GM18868 (cell line): ENCODE measurements at regions not wholly inside any gene's neighbourhood (a gene's known extent, or its start where the extent isn't known, plus 50 kb on each side); places are given as distances from the start of the nearest gene placed in this dataset.
"Not testable (repeated sequence)": the region's sequence is repeated elsewhere in the genome, so short reads cannot be mapped to it uniquely, and the experiment has no call there.

ENCODE experiments used
- ATAC-seq: cut with Tn5 transposase; IDR thresholded peaks from one replicate; pipeline ENCODE4 v1.9.1; 2021; ENCODE audit warnings: mild to moderate bottlenecking, moderate library complexity; ENCODE audit not compliant: unreplicated experiment

DNA sequence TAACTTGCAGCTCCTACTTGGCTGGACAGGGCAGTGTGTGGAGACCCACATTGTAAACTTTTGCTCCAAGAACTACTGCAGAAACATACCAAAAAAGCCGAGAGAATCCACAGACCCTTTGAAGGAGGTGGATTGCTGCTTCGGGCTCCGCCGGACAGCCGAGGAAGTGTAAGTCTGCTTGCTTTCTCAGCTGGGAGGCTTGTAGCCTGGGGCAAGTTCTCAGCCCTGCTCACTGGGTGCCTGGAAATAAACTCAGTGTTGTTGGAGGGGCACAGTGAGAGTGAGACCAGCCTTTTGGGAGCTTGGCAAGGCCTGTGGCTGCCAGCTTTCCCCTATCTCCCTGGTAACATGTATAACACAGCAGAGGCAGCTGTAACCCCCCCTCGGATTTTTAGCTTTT is 215.6 kb downstream of the SYK start:
- ATAC-seq, result no peak

DNA sequence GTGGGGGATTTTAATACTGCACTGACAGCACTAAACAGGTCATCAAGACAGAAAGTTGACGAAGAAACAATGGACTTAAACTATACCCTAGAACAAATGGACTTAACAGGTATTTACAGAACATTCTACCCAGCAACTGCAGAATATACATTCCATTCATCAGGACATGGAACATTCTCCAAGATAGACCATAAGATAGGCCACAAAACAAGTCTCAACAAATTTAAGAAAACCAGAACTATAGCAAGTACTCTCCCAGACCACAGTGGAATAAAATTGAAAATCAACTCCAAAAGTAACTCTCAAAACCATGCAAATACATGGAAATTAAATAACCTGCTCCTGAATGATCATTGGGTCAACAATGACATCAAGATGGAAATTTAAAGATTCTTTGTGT is 218.3 kb downstream of the SYK start:
- not testable (repeated sequence) for ATAC-seq

DNA sequence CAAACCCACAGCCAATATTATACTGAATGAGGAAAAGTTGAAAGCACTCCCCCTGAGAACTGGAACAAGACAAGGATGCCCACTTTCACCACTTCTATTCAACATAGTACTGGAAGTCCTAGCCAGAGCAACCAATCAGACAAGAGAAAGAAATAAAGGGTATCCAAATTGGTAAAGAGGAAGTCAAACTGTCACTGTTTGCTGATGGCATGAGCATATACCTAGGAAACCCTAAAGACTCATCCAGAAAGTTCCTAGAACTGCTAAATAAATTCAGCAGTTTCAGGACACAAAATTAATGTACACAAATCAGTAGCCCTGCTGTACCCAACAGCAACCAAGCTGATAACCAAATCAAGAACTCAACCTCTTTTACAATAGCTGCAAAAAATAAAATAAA is 220.0 kb downstream of the SYK start:
- ATAC-seq, result not testable (repeated sequence)

DNA sequence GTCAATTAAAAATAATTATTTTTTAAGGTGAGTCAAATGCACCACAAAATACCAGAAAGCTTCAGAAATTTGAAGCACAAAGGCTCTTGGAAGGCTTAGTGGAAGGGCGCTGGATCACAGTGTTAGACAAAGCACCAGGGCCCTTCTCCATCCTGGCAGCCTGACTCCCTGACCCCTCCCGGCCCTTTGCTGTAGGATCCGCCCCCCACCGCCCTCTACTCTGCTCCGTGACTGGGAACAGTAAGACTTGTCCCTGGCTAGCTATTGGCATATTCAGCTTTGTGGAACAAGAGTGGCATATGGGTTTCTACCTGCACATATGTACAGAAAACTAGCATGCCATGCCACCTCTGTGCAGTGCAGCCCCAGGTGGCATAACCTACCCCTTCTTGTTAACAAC is 222.1 kb downstream of the SYK start:
- ATAC-seq, result no peak

DNA sequence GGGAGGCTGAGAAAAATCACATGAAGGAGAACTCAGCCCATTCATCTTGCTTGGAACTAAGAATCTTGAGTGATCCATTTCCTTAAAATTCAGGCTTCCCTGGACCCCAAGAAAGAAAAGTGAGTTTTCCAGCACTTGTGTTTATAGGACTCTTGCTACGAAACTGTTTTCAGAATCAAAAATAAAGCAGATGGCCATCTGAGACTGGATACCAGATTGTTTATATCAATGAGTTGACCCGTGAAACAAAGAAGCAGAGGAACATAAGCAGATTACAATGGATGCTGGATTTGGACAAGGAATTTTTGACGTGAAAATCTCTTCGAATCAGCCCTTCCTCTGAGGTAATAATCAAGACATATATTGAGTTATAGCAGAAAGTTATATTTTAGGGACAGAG is 223.2 kb downstream of the SYK start:
- ATAC-seq, result no peak

DNA sequence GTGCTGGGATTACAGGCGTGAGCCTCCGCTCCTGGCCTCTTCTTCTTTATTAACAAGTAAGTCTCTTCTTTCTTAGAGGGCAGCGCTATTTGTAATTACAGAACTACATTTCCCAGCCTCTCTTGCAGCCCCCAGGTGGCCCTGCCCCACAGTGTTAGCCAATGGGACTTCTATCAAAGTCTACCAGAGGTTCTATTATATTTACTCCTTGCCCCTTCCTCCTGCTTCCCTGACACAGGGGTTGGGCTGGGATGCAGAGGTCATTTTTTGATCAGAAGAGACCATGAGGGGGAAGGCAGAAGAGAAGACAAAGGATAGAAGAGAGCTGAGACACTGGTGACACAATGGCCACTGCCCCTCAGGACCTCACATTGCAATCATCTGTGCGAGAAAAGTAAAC is 224.2 kb downstream of the SYK start:
- ATAC-seq, result no peak

DNA sequence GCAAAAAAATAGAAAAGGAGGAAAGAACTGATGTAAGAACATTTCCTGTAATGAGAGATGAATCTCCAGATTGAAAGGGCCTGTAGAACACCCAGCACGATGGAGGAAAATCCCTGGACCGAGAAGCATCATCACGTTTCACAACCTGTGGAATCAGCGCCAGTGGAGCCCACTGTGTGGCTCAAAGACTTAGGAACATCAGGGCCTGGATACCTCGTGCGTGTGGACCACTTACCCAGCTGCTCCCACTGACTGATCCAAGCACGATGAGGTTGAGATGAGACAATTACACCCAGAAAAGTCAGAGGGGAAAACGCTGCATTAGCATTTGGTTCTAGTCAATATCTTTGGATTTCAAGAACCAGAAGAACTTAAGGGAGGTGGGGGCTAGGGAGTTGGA is 224.6 kb downstream of the SYK start:
- ATAC-seq, result no peak

DNA sequence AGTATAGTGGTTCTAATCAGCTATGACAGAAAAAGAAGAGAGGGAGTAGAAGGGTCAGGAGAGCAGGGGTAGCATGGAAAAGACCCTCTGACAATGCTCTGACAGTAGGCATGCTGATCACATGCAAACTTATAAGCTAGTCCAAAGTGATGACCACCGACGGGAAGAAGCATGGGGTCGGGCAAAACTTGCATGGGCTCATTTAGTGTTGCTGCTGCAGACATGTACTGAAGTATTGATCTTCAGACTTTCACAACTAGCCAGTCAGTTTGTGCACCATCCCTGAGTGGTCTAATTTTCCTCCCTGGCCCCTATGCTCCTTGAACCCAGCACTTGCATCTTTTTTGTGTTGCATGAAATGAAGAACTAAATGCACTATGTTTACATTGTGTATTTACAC is 225.4 kb downstream of the SYK start:
- no peak for ATAC-seq

DNA sequence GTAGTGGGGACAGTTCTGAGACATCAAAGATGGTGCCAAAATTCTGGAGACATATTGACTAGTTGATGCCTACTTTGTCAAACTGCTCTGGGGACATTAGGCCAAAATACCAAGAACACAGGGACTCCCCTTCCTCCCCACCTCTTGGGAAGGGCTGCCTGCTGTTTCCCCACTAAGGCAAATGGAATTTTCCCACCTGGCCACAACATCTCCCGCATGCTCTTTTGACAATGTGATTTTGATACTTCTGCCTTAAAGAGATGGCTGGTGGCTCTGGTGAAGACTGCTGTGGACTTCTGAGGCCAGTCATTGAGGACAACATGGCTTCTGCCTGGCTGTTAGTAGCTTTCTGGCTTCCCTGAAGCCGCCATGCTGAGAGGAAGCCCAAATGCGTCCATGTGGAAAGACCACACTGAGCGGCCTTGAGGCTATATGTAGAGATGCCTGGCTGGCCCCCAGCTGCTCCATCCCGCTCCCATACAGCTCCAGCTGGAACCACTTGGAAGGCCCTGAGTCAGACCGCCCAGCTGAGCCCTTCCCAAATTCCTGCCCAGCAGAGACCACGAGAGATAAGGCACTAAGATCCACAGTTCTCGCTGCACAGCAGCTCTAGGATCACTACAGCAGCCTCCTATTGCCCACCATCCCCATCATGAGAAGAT is 226.7 kb downstream of the SYK start:
- no peak for ATAC-seq

DNA sequence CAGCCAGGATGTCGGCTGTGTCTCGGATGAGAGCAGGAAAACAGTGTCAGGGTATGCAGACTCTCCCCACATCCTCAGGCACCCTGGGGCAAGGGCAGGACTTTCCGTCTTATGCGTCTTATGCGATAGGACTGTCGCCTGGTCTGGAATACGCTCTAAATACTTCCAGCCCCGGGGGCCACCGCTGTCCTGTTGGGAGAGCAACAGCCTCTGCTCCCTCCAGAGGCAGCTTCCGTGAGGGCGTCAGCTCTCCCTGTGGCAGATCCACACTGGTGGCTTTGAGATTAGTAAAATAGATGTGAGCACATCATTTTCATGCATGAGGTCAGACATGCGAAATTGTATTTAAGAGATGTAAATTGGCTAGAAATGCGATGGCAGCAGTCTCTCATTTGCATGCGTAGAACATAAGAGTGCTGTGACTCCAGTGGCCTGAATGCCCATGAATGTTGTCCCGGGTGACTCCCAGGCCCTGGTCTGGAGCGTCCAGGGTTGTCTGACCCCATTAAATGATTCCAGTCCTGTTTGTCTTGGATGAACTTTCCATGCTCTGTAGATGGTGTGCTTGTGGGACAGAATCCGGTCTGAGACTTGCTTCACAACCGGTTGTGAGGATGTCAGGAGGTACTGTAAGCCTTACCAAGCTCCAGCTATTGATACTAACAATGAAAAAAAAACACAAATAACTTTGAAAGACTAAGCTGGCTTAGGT is 228.2 kb downstream of the SYK start:
- no peak for ATAC-seq

DNA sequence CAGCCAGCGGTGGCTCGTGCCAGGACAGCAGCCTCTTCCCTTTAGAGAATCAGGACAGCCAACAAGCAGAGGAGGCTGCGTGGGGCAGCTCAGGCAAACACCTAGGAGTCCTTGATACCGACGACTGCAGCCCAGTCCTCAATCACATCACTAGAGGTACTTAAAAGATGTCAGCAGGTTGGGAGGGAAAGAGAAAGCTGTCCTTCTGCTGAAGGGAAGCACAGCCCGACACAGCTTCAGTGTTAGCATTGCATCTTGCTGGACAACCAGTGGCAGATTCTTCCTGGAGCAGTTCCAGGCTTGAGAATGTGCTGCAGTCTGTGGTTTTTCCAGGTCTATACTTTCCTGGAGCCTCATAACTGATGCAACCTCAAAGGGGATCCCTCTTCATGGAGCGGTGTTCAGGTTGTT is 230.5 kb downstream of the SYK start:
- ATAC-seq, result no peak

DNA sequence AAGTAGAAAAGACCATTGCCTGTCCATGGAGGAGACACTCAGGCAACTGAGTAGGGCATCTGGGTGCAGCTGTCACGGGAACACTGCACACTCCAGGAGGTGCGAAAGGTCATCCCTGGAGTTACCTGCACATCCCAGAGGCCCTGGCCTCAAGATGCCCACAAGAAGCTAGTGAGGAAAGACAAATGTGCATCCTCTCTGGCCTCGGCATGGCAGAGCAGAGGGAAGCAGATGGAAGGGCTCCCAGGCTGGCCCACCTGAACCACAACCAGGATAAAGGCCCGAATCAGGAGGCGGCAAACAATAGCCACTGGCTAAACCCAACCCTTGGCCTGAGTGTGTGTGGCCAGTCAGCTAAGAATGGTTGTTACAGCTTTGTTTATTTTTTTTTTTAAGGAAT is 231.7 kb downstream of the SYK start:
- no peak for ATAC-seq

DNA sequence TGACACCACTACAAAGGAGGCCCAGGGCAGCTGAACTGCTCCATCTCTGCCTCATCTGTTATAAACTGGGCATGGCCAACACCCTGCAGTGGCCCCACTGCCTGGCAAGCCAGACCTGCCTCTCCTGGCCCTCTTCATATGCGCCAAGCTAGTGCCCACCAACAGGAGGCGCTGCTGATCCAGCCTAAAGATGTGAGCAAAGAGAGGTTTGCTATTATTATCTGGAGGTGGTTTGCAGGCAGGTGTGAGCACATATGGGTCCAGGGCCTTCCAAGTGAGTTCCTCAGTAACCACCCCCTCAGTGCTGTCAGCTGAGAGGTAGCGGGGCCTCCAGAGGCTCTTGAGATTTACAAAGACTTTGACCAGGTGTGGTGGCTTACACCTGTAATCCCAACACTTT is 232.2 kb downstream of the SYK start:
- ATAC-seq, result no peak

DNA sequence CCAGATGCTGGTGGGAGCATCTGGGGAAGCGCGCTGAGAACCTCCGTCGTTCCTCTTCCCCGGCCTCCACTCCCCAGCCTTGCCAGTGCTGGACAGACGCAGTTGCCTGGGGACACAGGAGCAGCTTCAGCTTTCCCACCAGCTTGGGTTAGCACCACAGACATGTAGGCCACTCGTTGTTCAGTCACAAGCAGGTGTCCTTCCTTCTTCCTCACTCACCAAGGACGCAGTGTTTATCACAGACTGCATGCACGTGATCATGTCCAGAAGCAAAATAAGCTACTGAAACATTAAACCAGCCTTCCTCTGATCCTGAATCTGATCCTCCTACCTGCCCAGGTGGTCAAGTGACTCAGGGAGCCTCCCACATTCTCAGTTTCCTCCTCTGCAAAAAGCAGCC is 232.9 kb downstream of the SYK start:
- no peak for ATAC-seq

DNA sequence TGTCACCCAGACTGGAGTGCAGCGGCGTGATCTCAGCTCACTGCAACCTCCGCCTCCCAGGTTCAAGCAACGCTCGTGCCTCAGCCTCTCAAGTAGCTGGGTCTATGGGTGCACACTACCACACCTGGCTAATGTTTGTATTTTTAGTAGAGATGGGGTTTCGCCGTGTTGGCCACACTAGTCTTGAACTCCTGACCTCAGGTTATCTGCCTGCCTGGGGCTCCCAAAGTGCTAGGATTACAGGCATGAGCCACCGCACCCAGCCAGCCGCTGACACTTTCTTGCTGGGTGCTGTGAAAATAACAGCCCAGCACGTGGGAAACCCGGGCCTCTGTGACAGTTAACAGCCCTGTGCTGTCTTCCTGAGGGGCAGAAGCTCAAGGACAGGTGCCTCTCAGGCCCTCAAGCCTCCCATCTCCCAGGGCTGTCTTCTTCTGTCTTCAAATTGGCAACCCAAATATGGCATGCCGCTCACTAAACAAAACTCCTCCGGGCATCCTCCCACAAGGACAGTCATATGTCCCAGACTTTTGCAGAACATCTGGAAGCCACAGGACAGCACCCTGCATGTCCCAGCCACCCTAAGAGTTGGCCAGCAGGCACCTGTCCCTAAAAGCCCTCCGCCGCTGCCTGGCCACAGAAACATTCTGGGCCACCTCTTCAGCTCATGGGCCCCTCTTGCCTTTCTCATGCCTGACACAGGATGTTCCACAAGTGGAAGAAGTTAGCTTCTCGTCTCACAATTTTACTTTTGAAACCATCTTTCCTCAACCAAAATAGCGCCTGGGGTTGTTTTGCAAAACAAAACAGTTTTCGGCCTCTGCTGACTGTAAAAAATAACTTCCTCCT is 233.6 kb downstream of the SYK start:
- ATAC-seq, result no peak

DNA sequence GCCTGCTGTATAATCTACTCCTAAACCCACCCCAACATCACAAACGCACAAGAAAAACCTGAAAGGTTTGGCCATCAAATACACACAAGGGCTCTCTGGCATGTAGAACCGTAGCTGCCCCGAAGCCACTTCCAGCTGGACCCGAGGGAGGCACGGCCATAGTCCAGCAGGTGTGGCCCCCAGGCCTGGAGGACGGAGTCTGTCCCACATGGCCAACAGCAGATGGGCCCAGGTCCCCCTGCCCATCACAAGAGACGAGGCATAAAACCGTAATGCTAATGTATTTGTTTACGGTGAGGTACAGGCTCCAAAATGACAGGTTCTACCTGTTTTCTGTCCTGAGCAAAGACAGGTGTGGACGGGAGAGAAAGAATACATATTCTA is 234.2 kb downstream of the SYK start:
- no peak for ATAC-seq

DNA sequence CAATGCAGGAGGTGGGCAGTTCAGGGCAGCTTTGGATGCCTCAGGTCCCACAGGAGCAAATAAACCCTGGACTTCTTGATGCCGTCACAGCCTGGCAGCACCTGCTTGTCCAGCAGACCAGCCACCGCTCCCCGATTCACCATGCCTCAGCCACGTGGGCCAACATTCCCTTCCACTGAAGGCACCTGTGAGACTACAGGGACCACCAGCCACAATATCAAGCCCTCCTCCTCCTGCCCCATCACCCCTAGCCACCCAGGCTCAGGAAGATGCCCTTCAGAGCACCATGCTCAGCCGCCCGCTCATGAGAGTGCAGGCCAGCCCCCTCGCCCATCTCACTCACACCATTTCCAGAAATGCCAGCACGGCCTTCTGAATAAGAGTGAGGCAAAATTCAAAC is 234.7 kb downstream of the SYK start:
- ATAC-seq, result no peak

DNA sequence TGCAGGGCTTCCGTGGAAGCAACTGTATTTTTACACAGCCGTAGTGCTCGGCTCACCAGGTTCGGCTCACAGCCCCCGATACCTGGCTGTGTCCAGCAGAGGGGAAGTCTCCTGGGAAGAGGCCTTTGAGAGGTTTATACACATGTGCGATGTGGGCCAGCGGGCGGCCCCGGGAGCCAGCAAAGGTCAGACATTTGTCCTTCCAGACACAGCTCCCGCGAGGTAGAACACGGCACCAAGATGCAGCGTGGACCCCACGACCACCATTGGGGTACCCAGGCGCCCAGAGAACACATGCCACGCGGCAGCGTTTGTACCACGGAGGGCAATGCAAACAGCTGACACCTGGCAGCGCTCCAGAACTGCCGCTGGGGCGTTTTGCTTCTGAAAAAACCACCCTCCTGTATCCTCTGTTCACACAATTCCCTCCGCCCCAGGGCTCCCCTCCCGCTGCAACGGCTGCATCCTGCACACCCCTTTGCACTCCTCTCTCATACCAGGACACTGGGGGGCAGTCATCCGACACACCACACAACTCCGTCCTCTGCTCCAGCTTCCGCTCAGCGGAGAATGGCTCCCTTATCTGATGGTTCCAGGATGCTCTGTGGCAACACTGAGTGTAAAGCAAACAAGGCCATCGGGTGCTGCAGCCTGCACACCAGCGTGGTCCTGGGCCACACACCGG is 235.3 kb downstream of the SYK start:
- peak; percentile 54 for ATAC-seq

DNA sequence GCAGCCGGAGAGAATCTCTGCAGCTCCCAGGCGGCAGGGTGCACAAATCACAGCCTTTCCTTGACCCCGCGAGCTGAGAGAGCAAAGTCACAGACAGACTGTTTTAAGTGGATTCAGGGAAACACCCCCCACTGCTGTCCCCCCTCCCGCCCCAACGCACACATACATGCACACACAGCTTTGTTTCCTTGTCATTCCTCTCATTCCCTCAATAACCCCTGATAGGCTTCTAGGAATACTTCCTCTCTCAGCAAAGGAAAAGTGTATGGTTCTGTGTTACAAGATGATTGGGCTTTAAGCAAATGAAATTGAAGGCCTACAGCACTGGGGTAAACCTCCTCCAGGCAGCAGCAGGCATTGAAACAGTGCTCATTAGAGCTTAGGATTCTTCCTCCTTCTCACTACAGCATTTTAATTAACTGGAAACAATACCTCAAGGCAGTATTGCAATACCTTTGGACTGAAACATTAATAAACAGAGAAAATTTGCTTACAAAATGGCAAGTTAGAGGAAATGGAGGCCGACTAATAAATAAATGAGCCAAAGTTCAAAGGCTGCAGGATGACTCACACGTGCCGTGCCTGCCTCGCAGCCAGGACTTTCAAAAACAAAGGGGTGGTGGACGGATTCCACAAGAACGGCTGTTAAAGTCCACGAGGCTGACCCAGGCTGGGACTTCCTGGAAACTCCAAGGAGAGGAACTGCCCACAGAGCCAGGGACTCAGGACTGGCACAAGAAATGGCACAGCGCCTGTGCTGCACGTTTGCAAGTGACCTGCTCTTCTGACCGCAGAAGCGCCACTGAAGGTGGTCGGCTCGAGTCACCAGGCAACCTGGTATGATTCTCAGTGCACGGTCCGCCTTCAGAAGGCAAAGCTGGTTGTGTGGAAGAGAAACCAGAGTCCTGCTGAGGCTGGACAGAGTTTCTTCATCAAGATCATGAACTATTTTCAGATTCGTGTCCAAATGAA is 236.2 kb downstream of the SYK start:
- no peak for ATAC-seq

DNA sequence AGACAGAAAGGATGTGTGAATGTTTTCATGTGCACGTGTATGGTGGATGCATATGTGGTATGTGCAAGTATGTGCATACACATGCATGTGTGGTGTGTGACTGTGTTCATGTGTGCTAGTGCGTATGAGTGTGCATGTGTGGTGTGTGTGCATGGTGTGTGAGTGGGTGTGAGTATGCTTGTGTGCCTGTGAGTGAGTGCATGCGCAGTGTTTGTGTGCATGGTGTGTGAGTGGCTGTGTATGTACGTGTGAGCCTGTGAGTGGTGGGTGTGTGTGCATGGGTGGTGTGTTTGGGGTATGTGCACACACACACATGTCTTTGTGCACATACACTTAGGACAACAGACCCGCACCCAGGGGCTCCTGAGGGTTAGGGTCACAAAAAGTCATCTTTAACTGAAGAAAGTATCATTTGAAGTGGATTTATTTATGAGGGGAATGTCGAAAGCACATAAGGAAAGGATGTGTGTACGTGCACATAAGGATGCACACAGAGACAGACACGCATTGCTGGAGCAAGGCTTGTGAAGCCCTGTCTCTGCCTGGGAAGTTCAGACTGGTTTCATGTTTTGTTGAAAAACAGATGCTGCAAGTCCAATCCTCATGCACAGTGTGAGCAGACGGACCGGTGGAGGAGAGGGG is 237.0 kb downstream of the SYK start:
- ATAC-seq, result no peak
